ENCODE measurements at regions not wholly inside any gene's neighbourhood (a gene's known extent, or its start where the extent isn't known, plus 50 kb on each side); places are given as distances from the start of the nearest gene placed in this dataset.

GRCh38 chr18:78393086-78393862 is 586.3 kb upstream of the SALL3 start:
- no peak for DNase-seq

- DNase-seq, result no peak
Measured at GRCh38 chr18:78396077-78396476, 583.5 kb upstream of the SALL3 start.

- DNase-seq, result no peak
Measured at GRCh38 chr18:78396756-78397155, 582.9 kb upstream of the SALL3 start.

GRCh38 chr18:78399992-78400503 is 579.6 kb upstream of the SALL3 start:
- DNase-seq, result no peak

GRCh38 chr18:78402440-78402839 is 577.2 kb upstream of the SALL3 start:
- no peak for DNase-seq

GRCh38 chr18:78402966-78403365 is 576.7 kb upstream of the SALL3 start:
- DNase-seq, result no peak

- no peak for DNase-seq
Measured at GRCh38 chr18:78403371-78403770, 576.2 kb upstream of the SALL3 start.

GRCh38 chr18:78405763-78406162 is 573.9 kb upstream of the SALL3 start:
- DNase-seq, result no peak

- DNase-seq, result no peak
Measured at GRCh38 chr18:78406743-78407465, 572.7 kb upstream of the SALL3 start.

GRCh38 chr18:78407466-78407844 is 572.2 kb upstream of the SALL3 start:
- no peak for DNase-seq

- DNase-seq, result no peak
Measured at GRCh38 chr18:78408623-78409022, 571.0 kb upstream of the SALL3 start.

GRCh38 chr18:78410094-78410786 is 569.4 kb upstream of the SALL3 start:
- no peak for DNase-seq

- no peak for DNase-seq
Measured at GRCh38 chr18:78411539-78411938, 568.1 kb upstream of the SALL3 start.

- DNase-seq, result no peak
Measured at GRCh38 chr18:78414302-78414701, 565.3 kb upstream of the SALL3 start.

- DNase-seq, result no peak
Measured at GRCh38 chr18:78416853-78417252, 562.8 kb upstream of the SALL3 start.

- DNase-seq, result no peak
Measured at GRCh38 chr18:78418379-78418778, 561.2 kb upstream of the SALL3 start.

- DNase-seq, result no peak
Measured at GRCh38 chr18:78419171-78419570, 560.4 kb upstream of the SALL3 start.

- DNase-seq, result no peak
Measured at GRCh38 chr18:78420116-78420515, 559.5 kb upstream of the SALL3 start.

- no peak for DNase-seq
Measured at GRCh38 chr18:78421392-78421791, 558.2 kb upstream of the SALL3 start.

- DNase-seq, result no peak
Measured at GRCh38 chr18:78422336-78422735, 557.3 kb upstream of the SALL3 start.

- DNase-seq, result no peak
Measured at GRCh38 chr18:78423811-78424210, 555.8 kb upstream of the SALL3 start.

GRCh38 chr18:78424403-78425018 is 555.1 kb upstream of the SALL3 start:
- no peak for DNase-seq

- no peak for DNase-seq
Measured at GRCh38 chr18:78425019-78425412, 554.6 kb upstream of the SALL3 start.

All from bone marrow (tissue), 2 donors.